K562 (cell line): ENCODE measurements at regions not wholly inside any gene's neighbourhood (a gene's known extent, or its start where the extent isn't known, plus 50 kb on each side); places are given as distances from the start of the nearest gene placed in this dataset.

Source experiments
- ATAC-seq: fragments of 200-7000 bp; cut with Tn5 transposase; 3 replicates; pipeline ENCODE4 v1.9.1; 2020; ENCODE audit warnings: moderate library complexity
- BruUV-seq: library from RNA; stranded (reverse); fragments of 400-500 nt; replicated peaks from 2 replicates; lab custom pipeline; 2021; lab: Mats Ljungman, UMichigan
- CTCF ChIA-PET: fragments of 300-600 bp; formaldehyde crosslinking; extraction: SDS; loops from one replicate; lab custom pipeline; 2021; ENCODE audit warnings: low intra/inter-chr PET ratio; lab: Yijun Ruan, JAX
- POLR2A ChIA-PET: fragments of 300-600, 350-650 bp; sonication (Branson Sonifier 250); formaldehyde crosslinking; extraction: SDS; loops from one replicate; lab custom pipeline; 2021; ENCODE audit warnings: antibody characterized with exemption, inconsistent platforms; lab: Yijun Ruan, JAX
- DNase-seq, 4 experiments: peaks; one replicate each; pipeline versions ENCODE4 v3.0.0 to v3.0.0-alpha.2; 2011 to 2018; ENCODE audit warnings: low spot score in 3 of 4, mixed read lengths in 3 of 4; ENCODE audit errors: extremely low read depth in 1 of 4
- FAIRE-seq: peaks from 2 replicates; lab custom pipeline; 2011; peaks lifted over from hg19 to GRCh38; lab: Jason Lieb, UNC
- H2AFZ ChIP-seq: 2 replicates; pipeline ENCODE4 v1.6.0; 2011; ENCODE audit warnings: low read depth, low read length, control low read depth, inconsistent platforms
- H3K27ac ChIP-seq: fragments of 200-600 bp; 3 replicates; pipeline ENCODE4 v1.8.0; 2011; ENCODE audit warnings: low read depth, mild to moderate bottlenecking, control low read depth, inconsistent platforms, low read length, moderate library complexity, mixed read lengths; ENCODE audit errors: extremely low read depth
- H3K27me3 ChIP-seq, 2 experiments: fragments of 300-600 bp in 1 of 2; 2 replicates in 1 of 2; 3 replicates in 1 of 2; pipeline versions ENCODE4 v1.6.0 to v1.8.0; 2011; ENCODE audit warnings: inconsistent platforms in 2 of 2, low read length in 2 of 2, mild to moderate bottlenecking in 1 of 2, mixed read lengths in 1 of 2, moderate library complexity in 1 of 2; ENCODE audit not compliant: control insufficient read depth in 2 of 2, insufficient read depth in 2 of 2
- H3K36me3 ChIP-seq: fragments of 300-600 bp; 3 replicates; pipeline ENCODE4 v1.8.0; 2011; ENCODE audit warnings: mild to moderate bottlenecking, low read length, inconsistent platforms; ENCODE audit not compliant: control insufficient read depth, insufficient read depth
- H3K4me1 ChIP-seq, 2 experiments: fragments of 200-600 bp in 1 of 2; replicated peaks in 1 of 2; 2 replicates in 1 of 2; 3 replicates in 1 of 2; pipeline versions ENCODE4 v1.5.1 to v1.8.0; 2011; ENCODE audit warnings: inconsistent platforms in 2 of 2, low read length in 2 of 2, mild to moderate bottlenecking in 1 of 2, mixed read lengths in 1 of 2, moderate library complexity in 1 of 2; ENCODE audit not compliant: control insufficient read depth in 2 of 2, insufficient read depth in 2 of 2
- H3K4me2 ChIP-seq: 2 replicates; pipeline ENCODE4 v1.6.1; 2011; ENCODE audit warnings: low read length, control low read depth, inconsistent platforms, mixed read lengths; ENCODE audit not compliant: insufficient read depth
- H3K4me3 ChIP-seq: fragments of 200-600 bp; sonication (generic), shearing (Covaris generic); 2 replicates; pipeline ENCODE4 v1.5.1; 2016; ENCODE audit warnings: control low read depth, inconsistent platforms
- H3K79me2 ChIP-seq: fragments of 200-600 bp; 3 replicates; pipeline ENCODE4 v1.8.0; 2011; ENCODE audit warnings: low read length, inconsistent platforms; ENCODE audit not compliant: control insufficient read depth, insufficient read depth
- H3K9ac ChIP-seq, 2 experiments: 2 replicates each; pipeline versions ENCODE4 v1.6.0 to v1.6.1; 2011; ENCODE audit warnings: low read depth in 2 of 2, low read length in 2 of 2, control low read depth in 1 of 2, inconsistent platforms in 1 of 2, mild to moderate bottlenecking in 1 of 2, mixed read lengths in 1 of 2; ENCODE audit not compliant: insufficient read depth in 1 of 2
- H3K9me1 ChIP-seq: one replicate; pipeline ENCODE4 v1.6.0; 2011; ENCODE audit warnings: inconsistent platforms, mild to moderate bottlenecking, low read length, moderate library complexity; ENCODE audit not compliant: control insufficient read depth, insufficient read depth
- H3K9me3 ChIP-seq: replicated peaks from 2 replicates; pipeline ENCODE4 v1.5.1; 2011; ENCODE audit warnings: low read depth, low read length, inconsistent platforms; ENCODE audit not compliant: control insufficient read depth, insufficient read depth
- H4K20me1 ChIP-seq: replicated peaks from 2 replicates; pipeline ENCODE4 v1.6.1; 2011; ENCODE audit warnings: low read length, inconsistent platforms, mixed read lengths; ENCODE audit not compliant: control insufficient read depth, insufficient read depth
- CBX3 ChIP-seq, 2 experiments: IDR thresholded peaks; 1 replicate in 1 of 2; 2 replicates in 1 of 2; pipeline ENCODE4 v1.6.1; 2012; ENCODE audit warnings: inconsistent platforms in 2 of 2, low read length in 2 of 2, borderline replicate concordance in 1 of 2, control low read depth in 1 of 2
- HNRNPUL1 ChIP-seq: fragments of 200-400 bp; formaldehyde crosslinking; IDR thresholded peaks from 2 replicates; pipeline ENCODE4 v1.6.1; 2017; ENCODE audit warnings: low read length
- MEF2A ChIP-seq: IDR thresholded peaks from 2 replicates; pipeline ENCODE4 v1.6.1; 2011; ENCODE audit warnings: low read depth, mild to moderate bottlenecking, low read length, moderate library complexity; ENCODE audit not compliant: control insufficient read depth
- MTA1 ChIP-seq: fragments of 450-650 bp; IDR thresholded peaks from 2 replicates; pipeline ENCODE4 v1.6.1; 2017; ENCODE audit warnings: borderline replicate concordance
- MXI1 ChIP-seq: IDR thresholded peaks from 2 replicates; pipeline ENCODE4 v1.6.1; 2011; ENCODE audit warnings: low read depth, mild to moderate bottlenecking, improper control_type of control experiment, low read length
- NCOA2 ChIP-seq, 2 experiments: fragments of 450-650 bp; IDR thresholded peaks; 2 replicates each; pipeline ENCODE4 v1.6.1; 2018; ENCODE audit warnings: mild to moderate bottlenecking in 2 of 2, moderate library complexity in 1 of 2; ENCODE audit not compliant: partially characterized antibody in 2 of 2
- NUFIP1 ChIP-seq: fragments of 450-650 bp; IDR thresholded peaks from 2 replicates; pipeline ENCODE4 v1.6.1; 2018; ENCODE audit not compliant: partially characterized antibody
- PRDM10 ChIP-seq: fragments of 450-650 bp; IDR thresholded peaks from 2 replicates; pipeline ENCODE4 v1.6.1; 2018; ENCODE audit not compliant: partially characterized antibody
- RBM17 ChIP-seq: fragments of 200-400 bp; formaldehyde crosslinking; IDR thresholded peaks from 2 replicates; pipeline ENCODE4 v1.6.1; 2017; ENCODE audit warnings: low read depth, mild to moderate bottlenecking, low read length, borderline replicate concordance
- RREB1 ChIP-seq: fragments of 250-450 bp; sonication (Bioruptor Pico); IDR thresholded peaks from 2 replicates; pipeline ENCODE4 v1.4.0; 2020
- SMAD3 ChIP-seq: fragments of 450-650 bp; formaldehyde crosslinking; conservative IDR thresholded peaks from 2 replicates; pipeline ENCODE4 v1.4.0; 2020; ENCODE audit warnings: mild to moderate bottlenecking
- THRAP3 ChIP-seq: fragments of 450-650 bp; IDR thresholded peaks from 2 replicates; pipeline ENCODE4 v1.6.1; 2016; ENCODE audit warnings: mild to moderate bottlenecking, inconsistent platforms, borderline replicate concordance
- whole genome bisulfite sequencing: fragments of 100-300 bp; shearing (Covaris generic); methylation state at CpG from one replicate; pipeline ENCODE4 v1.1.6; 2016; ENCODE audit warnings: low coverage, mixed read lengths; ENCODE audit not compliant: insufficient coverage; ENCODE audit errors: missing lambda C conversion rate; 5-methylcytosine and 5-hydroxymethylcytosine counted together
- in situ Hi-C: fragments of 300-500 bp; cut with MboI; formaldehyde crosslinking; loops from 4 replicates; pipeline ENCODE4 v1.15.0; 2018; ENCODE audit warnings: inconsistent platforms, mixed read lengths
- intact Hi-C: fragments of 100-400 bp; cut with micrococcal nuclease; formaldehyde crosslinking; loops from 2 replicates; pipeline ENCODE4 v1.14.2; 2022
- TF ChIP-seq, protein P1 (sequence below): fragments of 250-450 bp; sonication (Bioruptor Pico); IDR thresholded peaks from 2 replicates; pipeline ENCODE4 v1.8.0; 2021; ENCODE audit warnings: moderate library complexity, mild to moderate bottlenecking, inconsistent platforms

GRCh38 chr18:29436459-29436858 lies 1259.5 kb upstream of the CDH2 start (continued):
- TF ChIP-seq PRDM10, result no peak
- no peak for TF ChIP-seq CBX3 (IDR thresholded peaks at IDR 0.05; ENCODE audit: borderline replicate concordance in 1 of 2, low read length in 2 of 2)
- TF ChIP-seq, all 486 proteins: peak for 0

DNA sequence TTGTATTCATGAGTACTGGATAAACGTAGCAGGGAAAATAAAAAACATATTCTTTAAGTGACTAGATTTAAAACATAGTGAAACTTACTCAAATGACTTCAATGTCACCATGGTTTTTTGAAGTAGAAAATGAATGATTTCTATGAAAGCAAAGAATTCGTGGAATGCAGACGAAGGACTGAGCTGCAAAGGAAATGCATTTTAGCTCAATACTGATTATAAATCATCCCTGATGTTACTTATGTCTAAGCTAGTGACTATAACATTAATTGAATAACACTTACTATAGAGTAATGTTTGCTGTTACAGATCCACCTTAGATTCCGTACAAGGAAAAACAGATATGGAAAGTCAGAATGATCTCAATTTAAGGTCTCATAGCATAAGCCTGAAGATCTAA lies 1257.7 kb upstream of the CDH2 start:
- H3K9ac ChIP-seq, result no peak overlapping the region
- no peak overlapping the region for H3K4me3 ChIP-seq
- no peak for FAIRE-seq
- no peaks in the 10 kb centered on the region for H3K27me3 ChIP-seq
- H3K4me2 ChIP-seq, result no peak overlapping the region
- no peaks in the 10 kb centered on the region for H3K4me1 ChIP-seq
- no peaks in the 10 kb centered on the region for H3K79me2 ChIP-seq
- BruUV-seq, result no TSS peak
- no peak overlapping the region for H3K27ac ChIP-seq
- intact Hi-C loops (no loop called here), in situ Hi-C loops (no loop called here)
- no peaks in the 10 kb centered on the region for H4K20me1 ChIP-seq
- no peaks in the 10 kb centered on the region for H3K36me3 ChIP-seq
- WGBS, result under 1% methylated on average over 4 of the region's 4 CpGs
- ChIA-PET POLR2A (no interaction called here), CTCF (no interaction called here)
- ATAC-seq, result no peak
- H2AFZ ChIP-seq, result no peak overlapping the region
- no peaks in the 10 kb centered on the region; the same call in 1 of the 2 replicates for H3K9me3 ChIP-seq
- no peak for DNase-seq
- H3K9me1 ChIP-seq, result no peaks in the 10 kb centered on the region
- no peak for TF ChIP-seq RREB1
- TF ChIP-seq, protein P1, sequence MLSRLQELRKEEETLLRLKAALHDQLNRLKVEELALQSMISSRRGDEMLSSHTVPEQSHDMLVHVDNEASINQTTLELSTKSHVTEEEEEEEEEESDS (CRISPR knock-in tag), result no peak
- TF ChIP-seq NUFIP1, result no peak
- no peak for TF ChIP-seq MXI1
- TF ChIP-seq RBM17, result no peak
- TF ChIP-seq MEF2A, result no peak
- no peak for TF ChIP-seq HNRNPUL1
- no peak for TF ChIP-seq THRAP3
- no peak for TF ChIP-seq NCOA2 (IDR thresholded peaks at IDR 0.05; ENCODE audit: partially characterized antibody in 2 of 2)
- no peak for TF ChIP-seq MTA1
- TF ChIP-seq SMAD3 (CRISPR knock-in tag), result no peak
